ENCODE measurements at regions not wholly inside any gene's neighbourhood (a gene's known extent, or its start where the extent isn't known, plus 50 kb on each side); places are given as distances from the start of the nearest gene placed in this dataset.
"Not testable (repeated sequence)": the region's sequence is repeated elsewhere in the genome, so short reads cannot be mapped to it uniquely, and the experiment has no call there.

DNA sequence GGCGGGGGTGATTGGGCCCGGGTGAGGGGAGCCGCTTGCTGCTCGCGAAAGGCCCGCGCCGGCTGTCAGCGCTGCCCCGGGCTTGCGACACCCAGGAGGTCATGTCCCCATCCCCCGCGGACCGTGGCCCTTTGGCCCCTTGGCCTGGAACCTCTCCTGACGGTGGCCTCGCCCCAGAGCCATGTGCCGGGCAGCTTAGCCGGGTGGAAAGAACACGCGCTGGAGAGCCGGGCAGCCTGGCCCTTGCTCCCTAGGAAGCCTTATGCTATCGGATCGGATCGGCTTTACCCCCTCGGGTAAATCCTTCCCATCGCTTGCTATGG lies 55.4 kb upstream of the PLGLB1 start:
- TF ChIP-seq TCF7L2 (IDR thresholded peaks at IDR 0.05; ENCODE audit: borderline replicate concordance, extremely low read depth, insufficient read depth, insufficient read length); EZH2 (IDR thresholded peaks at IDR 0.05); JUND (IDR thresholded peaks at IDR 0.05); POLR2A (IDR thresholded peaks at IDR 0.05; ENCODE audit: borderline replicate concordance, extremely low read depth, insufficient read depth, insufficient read length); POLR2AphosphoS5 (IDR thresholded peaks at IDR 0.05; ENCODE audit: low read depth, low read length); YY1 (IDR thresholded peaks at IDR 0.05; ENCODE audit: extremely low read depth, insufficient replicate concordance, low read depth, low read length); EGR1 (IDR thresholded peaks at IDR 0.05; ENCODE audit: low read depth); RAD21 (IDR thresholded peaks at IDR 0.05; ENCODE audit: low read depth); SP1 (IDR thresholded peaks at IDR 0.05; ENCODE audit: low read depth): not testable (repeated sequence)
- TF ChIP-seq, protein P1, sequence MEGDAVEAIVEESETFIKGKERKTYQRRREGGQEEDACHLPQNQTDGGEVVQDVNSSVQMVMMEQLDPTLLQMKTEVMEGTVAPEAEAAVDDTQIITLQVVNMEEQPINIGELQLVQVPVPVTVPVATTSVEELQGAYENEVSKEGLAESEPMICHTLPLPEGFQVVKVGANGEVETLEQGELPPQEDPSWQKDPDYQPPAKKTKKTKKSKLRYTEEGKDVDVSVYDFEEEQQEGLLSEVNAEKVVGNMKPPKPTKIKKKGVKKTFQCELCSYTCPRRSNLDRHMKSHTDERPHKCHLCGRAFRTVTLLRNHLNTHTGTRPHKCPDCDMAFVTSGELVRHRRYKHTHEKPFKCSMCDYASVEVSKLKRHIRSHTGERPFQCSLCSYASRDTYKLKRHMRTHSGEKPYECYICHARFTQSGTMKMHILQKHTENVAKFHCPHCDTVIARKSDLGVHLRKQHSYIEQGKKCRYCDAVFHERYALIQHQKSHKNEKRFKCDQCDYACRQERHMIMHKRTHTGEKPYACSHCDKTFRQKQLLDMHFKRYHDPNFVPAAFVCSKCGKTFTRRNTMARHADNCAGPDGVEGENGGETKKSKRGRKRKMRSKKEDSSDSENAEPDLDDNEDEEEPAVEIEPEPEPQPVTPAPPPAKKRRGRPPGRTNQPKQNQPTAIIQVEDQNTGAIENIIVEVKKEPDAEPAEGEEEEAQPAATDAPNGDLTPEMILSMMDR (IDR thresholded peaks at IDR 0.05 in 2 of 3, conservative IDR thresholded peaks at IDR 0.05 in 1 of 3; ENCODE audit: borderline replicate concordance in 1 of 3, insufficient read depth in 1 of 3, low read depth in 2 of 3, low read length in 2 of 3): not testable (repeated sequence)
- TF ChIP-seq, protein P2, sequence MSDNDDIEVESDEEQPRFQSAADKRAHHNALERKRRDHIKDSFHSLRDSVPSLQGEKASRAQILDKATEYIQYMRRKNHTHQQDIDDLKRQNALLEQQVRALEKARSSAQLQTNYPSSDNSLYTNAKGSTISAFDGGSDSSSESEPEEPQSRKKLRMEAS (IDR thresholded peaks at IDR 0.05): not testable (repeated sequence)
- TF ChIP-seq, protein P3, sequence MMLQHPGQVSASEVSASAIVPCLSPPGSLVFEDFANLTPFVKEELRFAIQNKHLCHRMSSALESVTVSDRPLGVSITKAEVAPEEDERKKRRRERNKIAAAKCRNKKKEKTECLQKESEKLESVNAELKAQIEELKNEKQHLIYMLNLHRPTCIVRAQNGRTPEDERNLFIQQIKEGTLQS (IDR thresholded peaks at IDR 0.05): not testable (repeated sequence)
- TF ChIP-seq, protein P4, sequence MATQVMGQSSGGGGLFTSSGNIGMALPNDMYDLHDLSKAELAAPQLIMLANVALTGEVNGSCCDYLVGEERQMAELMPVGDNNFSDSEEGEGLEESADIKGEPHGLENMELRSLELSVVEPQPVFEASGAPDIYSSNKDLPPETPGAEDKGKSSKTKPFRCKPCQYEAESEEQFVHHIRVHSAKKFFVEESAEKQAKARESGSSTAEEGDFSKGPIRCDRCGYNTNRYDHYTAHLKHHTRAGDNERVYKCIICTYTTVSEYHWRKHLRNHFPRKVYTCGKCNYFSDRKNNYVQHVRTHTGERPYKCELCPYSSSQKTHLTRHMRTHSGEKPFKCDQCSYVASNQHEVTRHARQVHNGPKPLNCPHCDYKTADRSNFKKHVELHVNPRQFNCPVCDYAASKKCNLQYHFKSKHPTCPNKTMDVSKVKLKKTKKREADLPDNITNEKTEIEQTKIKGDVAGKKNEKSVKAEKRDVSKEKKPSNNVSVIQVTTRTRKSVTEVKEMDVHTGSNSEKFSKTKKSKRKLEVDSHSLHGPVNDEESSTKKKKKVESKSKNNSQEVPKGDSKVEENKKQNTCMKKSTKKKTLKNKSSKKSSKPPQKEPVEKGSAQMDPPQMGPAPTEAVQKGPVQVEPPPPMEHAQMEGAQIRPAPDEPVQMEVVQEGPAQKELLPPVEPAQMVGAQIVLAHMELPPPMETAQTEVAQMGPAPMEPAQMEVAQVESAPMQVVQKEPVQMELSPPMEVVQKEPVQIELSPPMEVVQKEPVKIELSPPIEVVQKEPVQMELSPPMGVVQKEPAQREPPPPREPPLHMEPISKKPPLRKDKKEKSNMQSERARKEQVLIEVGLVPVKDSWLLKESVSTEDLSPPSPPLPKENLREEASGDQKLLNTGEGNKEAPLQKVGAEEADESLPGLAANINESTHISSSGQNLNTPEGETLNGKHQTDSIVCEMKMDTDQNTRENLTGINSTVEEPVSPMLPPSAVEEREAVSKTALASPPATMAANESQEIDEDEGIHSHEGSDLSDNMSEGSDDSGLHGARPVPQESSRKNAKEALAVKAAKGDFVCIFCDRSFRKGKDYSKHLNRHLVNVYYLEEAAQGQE (IDR thresholded peaks at IDR 0.05; ENCODE audit: low read depth): not testable (repeated sequence)
- TF ChIP-seq, protein P5, sequence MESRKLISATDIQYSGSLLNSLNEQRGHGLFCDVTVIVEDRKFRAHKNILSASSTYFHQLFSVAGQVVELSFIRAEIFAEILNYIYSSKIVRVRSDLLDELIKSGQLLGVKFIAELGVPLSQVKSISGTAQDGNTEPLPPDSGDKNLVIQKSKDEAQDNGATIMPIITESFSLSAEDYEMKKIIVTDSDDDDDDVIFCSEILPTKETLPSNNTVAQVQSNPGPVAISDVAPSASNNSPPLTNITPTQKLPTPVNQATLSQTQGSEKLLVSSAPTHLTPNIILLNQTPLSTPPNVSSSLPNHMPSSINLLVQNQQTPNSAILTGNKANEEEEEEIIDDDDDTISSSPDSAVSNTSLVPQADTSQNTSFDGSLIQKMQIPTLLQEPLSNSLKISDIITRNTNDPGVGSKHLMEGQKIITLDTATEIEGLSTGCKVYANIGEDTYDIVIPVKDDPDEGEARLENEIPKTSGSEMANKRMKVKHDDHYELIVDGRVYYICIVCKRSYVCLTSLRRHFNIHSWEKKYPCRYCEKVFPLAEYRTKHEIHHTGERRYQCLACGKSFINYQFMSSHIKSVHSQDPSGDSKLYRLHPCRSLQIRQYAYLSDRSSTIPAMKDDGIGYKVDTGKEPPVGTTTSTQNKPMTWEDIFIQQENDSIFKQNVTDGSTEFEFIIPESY (IDR thresholded peaks at IDR 0.05; ENCODE audit: extremely low read depth, insufficient replicate concordance, low read length): not testable (repeated sequence)
